ENCODE measurements at regions not wholly inside any gene's neighbourhood (a gene's known extent, or its start where the extent isn't known, plus 50 kb on each side); places are given as distances from the start of the nearest gene placed in this dataset.

GRCh38 chrX:20441123-20441522 lies 174.4 kb upstream of the RPS6KA3 start:
- no peak overlapping the region for H3K27ac ChIP-seq
- no peak for TF ChIP-seq ZFX (IDR thresholded peaks at IDR 0.05)
- TF ChIP-seq CTCF (conservative IDR thresholded peaks at IDR 0.05) = no peak

- no peak for TF ChIP-seq ZFX (IDR thresholded peaks at IDR 0.05)
- no peak for TF ChIP-seq CTCF (conservative IDR thresholded peaks at IDR 0.05)
- H3K27ac ChIP-seq = no peak overlapping the region
Measured at GRCh38 chrX:20438871-20439526, 172.3 kb upstream of the RPS6KA3 start.

DNA sequence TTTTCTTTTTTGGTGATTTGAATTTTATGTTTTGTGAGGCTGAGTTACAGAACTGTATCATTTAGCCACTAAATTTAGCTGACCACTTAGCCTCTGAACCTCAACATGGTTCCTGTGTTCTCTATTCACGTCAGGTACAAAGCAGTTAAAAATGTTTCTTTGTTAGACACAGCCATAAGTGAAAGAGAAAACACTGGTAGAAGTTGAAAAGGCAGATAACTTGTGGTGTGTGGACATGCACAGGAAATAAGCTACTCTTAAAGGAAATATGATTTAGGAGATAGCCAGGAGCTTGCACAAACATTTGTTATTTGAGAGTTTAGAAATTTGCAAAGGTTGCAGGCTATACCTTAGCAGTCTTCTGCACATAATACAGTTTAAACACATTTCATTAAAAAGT lies 171.0 kb upstream of the RPS6KA3 start:
- no peak for TF ChIP-seq ZFX (IDR thresholded peaks at IDR 0.05)
- no peak for TF ChIP-seq CTCF (conservative IDR thresholded peaks at IDR 0.05)
- no peak overlapping the region for H3K27ac ChIP-seq

DNA sequence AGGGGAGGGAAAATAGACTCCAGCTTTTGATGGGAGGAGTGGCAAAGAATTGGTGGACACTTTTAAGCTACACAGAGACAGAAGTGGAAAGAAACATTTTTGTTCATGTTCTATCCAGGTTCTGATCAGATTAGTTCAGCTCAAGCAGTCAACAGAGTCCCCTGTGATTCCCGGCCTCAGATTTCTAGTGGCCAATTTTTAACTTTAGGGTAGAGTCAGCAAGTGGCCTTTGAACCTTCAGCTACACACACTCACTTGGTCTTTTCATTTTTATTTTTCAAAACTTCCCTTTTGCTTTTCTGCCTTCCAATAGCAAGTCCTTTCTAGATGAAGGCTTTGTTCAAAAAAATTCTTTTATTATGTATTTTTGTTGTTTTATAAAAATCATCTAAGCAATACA lies 169.2 kb upstream of the RPS6KA3 start:
- TF ChIP-seq CTCF (conservative IDR thresholded peaks at IDR 0.05) = no peak
- no peak for TF ChIP-seq ZFX (IDR thresholded peaks at IDR 0.05)
- no peak overlapping the region for H3K27ac ChIP-seq

DNA sequence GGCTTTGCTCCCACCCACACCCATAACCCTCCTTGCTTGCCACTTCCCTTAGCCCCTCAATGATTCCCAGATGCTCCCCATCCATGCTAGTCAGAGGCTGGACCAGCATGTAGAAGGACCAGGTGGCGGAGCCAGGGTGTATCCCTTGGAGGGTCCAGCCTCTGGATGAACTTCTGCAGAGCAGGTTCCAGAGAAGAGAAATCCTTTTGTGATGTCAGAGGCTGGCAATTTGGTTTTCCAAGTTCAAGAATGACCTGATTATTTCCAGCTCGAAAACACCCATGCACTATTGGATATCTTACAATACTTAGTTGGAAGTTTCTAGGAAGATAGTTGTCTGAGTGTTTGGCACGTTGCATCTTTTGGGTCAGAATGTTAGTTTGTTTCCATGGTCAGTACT lies 168.3 kb upstream of the RPS6KA3 start:
- H3K27ac ChIP-seq = no peak overlapping the region

GRCh38 chrX:20433388-20433775 lies 166.7 kb upstream of the RPS6KA3 start:
- no peak overlapping the region for H3K27ac ChIP-seq
- TF ChIP-seq CTCF (conservative IDR thresholded peaks at IDR 0.05) (no peak), ZFX (IDR thresholded peaks at IDR 0.05) (no peak)

More for the DNA sequence above, 168.3 kb upstream of the RPS6KA3 start:
- TF ChIP-seq ZFX (IDR thresholded peaks at IDR 0.05) (no peak), CTCF (conservative IDR thresholded peaks at IDR 0.05) (no peak)

DNA sequence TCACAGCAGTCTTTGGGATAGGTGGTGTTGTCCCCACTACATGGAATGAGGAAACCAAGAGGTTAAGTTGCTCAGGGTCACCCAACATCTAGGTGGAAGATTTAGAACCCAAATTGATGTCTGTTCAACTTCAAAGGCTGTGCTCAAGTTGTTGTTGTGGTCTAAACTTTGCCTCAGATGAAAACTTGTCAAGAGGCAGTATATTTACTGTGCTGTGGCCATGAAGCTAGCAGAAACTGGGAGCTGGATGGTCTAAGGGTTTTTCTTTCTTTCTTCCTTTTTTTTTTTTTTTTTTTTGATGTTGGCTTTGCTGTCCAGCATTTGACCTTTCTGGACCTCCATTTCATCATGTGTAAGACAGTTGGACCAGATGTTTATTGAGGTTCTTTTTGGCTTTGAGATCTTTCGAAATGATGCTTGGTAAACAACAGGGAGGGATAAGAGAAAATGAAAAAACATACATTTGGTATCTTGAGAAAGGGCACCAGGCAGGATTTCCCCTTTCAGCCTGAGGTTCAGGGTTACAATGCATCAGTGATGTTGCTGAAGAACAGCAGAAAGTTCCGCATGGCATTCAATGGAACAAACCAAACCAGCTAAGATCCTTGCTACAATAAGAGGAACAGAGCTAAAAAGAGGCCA lies 166.2 kb upstream of the RPS6KA3 start:
- no peak for TF ChIP-seq CTCF (conservative IDR thresholded peaks at IDR 0.05)
- TF ChIP-seq ZFX (IDR thresholded peaks at IDR 0.05) = no peak
- no peak overlapping the region for H3K27ac ChIP-seq
